IPS-NIHi7 (cell line): ENCODE measurements at regions not wholly inside any gene's neighbourhood (a gene's known extent, or its start where the extent isn't known, plus 50 kb on each side); places are given as distances from the start of the nearest gene placed in this dataset.

ENCODE experiments used
- DNase-seq: peaks from one replicate; pipeline ENCODE4 v3.0.0; 2012; ENCODE audit warnings: mixed read lengths; ENCODE audit errors: extremely low spot score

GRCh38 chr1:22264464-22265341 is 121.8 kb upstream of the WNT4 start:
- no peak for DNase-seq

GRCh38 chr1:22266141-22266540 is 123.2 kb upstream of the WNT4 start:
- DNase-seq: no peak

GRCh38 chr1:22267413-22268175 is 124.7 kb upstream of the WNT4 start:
- DNase-seq: no peak

- no peak for DNase-seq
These were observed 125.4 kb upstream of the WNT4 start for GRCh38 chr1:22268327-22268726.

GRCh38 chr1:22271847-22272801 is 129.2 kb upstream of the WNT4 start:
- DNase-seq: no peak

GRCh38 chr1:22273686-22274681 is 131.1 kb upstream of the WNT4 start:
- DNase-seq: no peak

- DNase-seq: no peak
These were observed 132.3 kb upstream of the WNT4 start for GRCh38 chr1:22275167-22275566.

- peak; percentile 90 for DNase-seq
These were observed 132.9 kb upstream of the WNT4 start for GRCh38 chr1:22275626-22276395.

GRCh38 chr1:22276396-22276748 is 133.5 kb upstream of the WNT4 start:
- DNase-seq: no peak

- DNase-seq: no peak
These were observed 134.8 kb upstream of the WNT4 start for GRCh38 chr1:22277662-22278061.

- DNase-seq: no peak
These were observed 136.8 kb upstream of the WNT4 start for GRCh38 chr1:22279735-22280134.

- DNase-seq: no peak
These were observed 137.6 kb upstream of the WNT4 start for GRCh38 chr1:22280526-22280925.

- no peak for DNase-seq
These were observed 138.8 kb upstream of the WNT4 start for GRCh38 chr1:22281521-22282363.

- no peak for DNase-seq
These were observed 139.6 kb upstream of the WNT4 start for GRCh38 chr1:22282364-22282995.

GRCh38 chr1:22283596-22283995 is 140.7 kb upstream of the WNT4 start:
- no peak for DNase-seq

- DNase-seq: no peak
These were observed 141.3 kb upstream of the WNT4 start for GRCh38 chr1:22284236-22284635.

GRCh38 chr1:22284906-22285548 is 142.1 kb upstream of the WNT4 start:
- DNase-seq: peak; percentile 6
